PC-9 (cell line): ENCODE measurements at regions not wholly inside any gene's neighbourhood (a gene's known extent, or its start where the extent isn't known, plus 50 kb on each side); places are given as distances from the start of the nearest gene placed in this dataset.

Experiments
- BruUV-seq: library from RNA; stranded (reverse); fragments of 400-500 nt; replicated peaks from 2 replicates; lab custom pipeline; 2021; lab: Mats Ljungman, UMichigan
- CTCF ChIA-PET: fragments of 300-600 bp; sonication (Branson Sonifier 250); formaldehyde crosslinking; loops from one replicate; lab custom pipeline; 2022; ENCODE audit warnings: antibody characterized with exemption; lab: Charles Lee
- POLR2A ChIA-PET: fragments of 300-600 bp; sonication (Branson Sonifier 250); formaldehyde crosslinking; loops from one replicate; lab custom pipeline; 2022; ENCODE audit warnings: antibody characterized with exemption; ENCODE audit not compliant: unreplicated experiment; lab: Charles Lee
- DNase-seq, 2 experiments: peaks; one replicate each; pipeline versions ENCODE4 v3.0.0 to v3.0.0-alpha.2; 2015 to 2022; ENCODE audit warnings: mixed read lengths in 1 of 2
- H2AFZ ChIP-seq: fragments of 200-600 bp; sonication (generic); 2 replicates; pipeline ENCODE4 v1.8.1; 2017; ENCODE audit warnings: antibody characterized with exemption
- H3F3A ChIP-seq: fragments of 200-600 bp; sonication (generic); 2 replicates; pipeline ENCODE4 v1.8.1; 2017; ENCODE audit warnings: antibody characterized with exemption, mild to moderate bottlenecking, low read depth; ENCODE audit not compliant: insufficient read depth
- H3K27ac ChIP-seq: fragments of 200-600 bp; sonication (generic); 2 replicates; pipeline ENCODE4 v1.6.1; 2016; ENCODE audit warnings: mixed run types
- H3K27me3 ChIP-seq: fragments of 200-600 bp; sonication (generic); 2 replicates; pipeline ENCODE4 v1.6.1; 2016; ENCODE audit warnings: low read depth, mixed run types; ENCODE audit not compliant: insufficient read depth
- H3K36me3 ChIP-seq: fragments of 200-600 bp; sonication (generic); 2 replicates; pipeline ENCODE4 v1.6.1; 2016; ENCODE audit warnings: low read depth, mixed run types
- H3K4me1 ChIP-seq: fragments of 200-600 bp; sonication (generic); replicated peaks from 2 replicates; pipeline ENCODE4 v1.6.1; 2016; ENCODE audit warnings: mixed run types; ENCODE audit not compliant: insufficient read depth
- H3K4me2 ChIP-seq: fragments of 200-600 bp; sonication (generic); 2 replicates; pipeline ENCODE4 v1.6.1; 2017; ENCODE audit warnings: mixed run types
- H3K4me3 ChIP-seq: fragments of 200-600 bp; sonication (generic); 2 replicates; pipeline ENCODE4 v1.6.1; 2016; ENCODE audit warnings: mixed run types
- H3K79me2 ChIP-seq: fragments of 200-600 bp; sonication (generic); 2 replicates; pipeline ENCODE4 v1.6.1; 2017; ENCODE audit warnings: low read depth, mixed run types
- H3K9me2 ChIP-seq: fragments of 200-600 bp; sonication (generic); 2 replicates; pipeline ENCODE4 v1.8.1; 2017; ENCODE audit warnings: mild to moderate bottlenecking; ENCODE audit not compliant: insufficient read depth
- H3K9me3 ChIP-seq: fragments of 200-600 bp; sonication (generic); 2 replicates; pipeline ENCODE4 v1.8.1; 2016; ENCODE audit warnings: low read depth; ENCODE audit not compliant: insufficient read depth
- H4K20me1 ChIP-seq: fragments of 200-600 bp; sonication (generic); 2 replicates; pipeline ENCODE4 v1.8.1; 2017; ENCODE audit not compliant: insufficient read depth
- EZH2 ChIP-seq: fragments of 200-600 bp; sonication (generic); IDR thresholded peaks from 2 replicates; pipeline ENCODE4 v1.8.0; 2017; ENCODE audit warnings: antibody characterized with exemption, low read depth
- intact Hi-C: fragments of 100-400 bp; cut with micrococcal nuclease; formaldehyde crosslinking; loops from one replicate; pipeline ENCODE4 v1.10.0; 2022; ENCODE audit not compliant: unreplicated experiment
- TF ChIP-seq, protein P1 (sequence below): fragments of 200-600 bp; sonication (generic); conservative IDR thresholded peaks from 2 replicates; pipeline ENCODE4 v1.6.1; 2017; ENCODE audit warnings: mixed run types, antibody characterized with exemption, mild to moderate bottlenecking, moderate library complexity

DNA sequence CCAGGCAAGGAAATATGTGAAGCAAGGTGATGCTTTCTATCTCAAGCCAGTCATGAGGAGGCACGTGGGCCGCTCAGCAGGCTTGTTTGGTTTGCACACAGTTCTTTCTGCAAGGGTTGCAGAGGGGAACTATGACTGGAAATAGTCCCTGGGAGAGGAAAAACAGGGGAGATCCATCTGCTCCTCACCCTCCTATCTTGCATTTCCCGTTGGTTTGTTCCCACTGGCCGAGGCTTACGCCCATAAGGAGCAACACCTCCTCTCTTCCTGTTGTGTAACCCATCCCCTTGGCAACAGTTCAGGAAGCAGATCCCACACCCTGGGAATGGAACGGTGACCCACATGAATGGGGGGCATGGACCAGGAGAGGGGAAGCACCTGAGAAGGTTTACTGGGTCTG lies 72.1 kb upstream of the MAGI1 start:
- TF ChIP-seq, protein P1, sequence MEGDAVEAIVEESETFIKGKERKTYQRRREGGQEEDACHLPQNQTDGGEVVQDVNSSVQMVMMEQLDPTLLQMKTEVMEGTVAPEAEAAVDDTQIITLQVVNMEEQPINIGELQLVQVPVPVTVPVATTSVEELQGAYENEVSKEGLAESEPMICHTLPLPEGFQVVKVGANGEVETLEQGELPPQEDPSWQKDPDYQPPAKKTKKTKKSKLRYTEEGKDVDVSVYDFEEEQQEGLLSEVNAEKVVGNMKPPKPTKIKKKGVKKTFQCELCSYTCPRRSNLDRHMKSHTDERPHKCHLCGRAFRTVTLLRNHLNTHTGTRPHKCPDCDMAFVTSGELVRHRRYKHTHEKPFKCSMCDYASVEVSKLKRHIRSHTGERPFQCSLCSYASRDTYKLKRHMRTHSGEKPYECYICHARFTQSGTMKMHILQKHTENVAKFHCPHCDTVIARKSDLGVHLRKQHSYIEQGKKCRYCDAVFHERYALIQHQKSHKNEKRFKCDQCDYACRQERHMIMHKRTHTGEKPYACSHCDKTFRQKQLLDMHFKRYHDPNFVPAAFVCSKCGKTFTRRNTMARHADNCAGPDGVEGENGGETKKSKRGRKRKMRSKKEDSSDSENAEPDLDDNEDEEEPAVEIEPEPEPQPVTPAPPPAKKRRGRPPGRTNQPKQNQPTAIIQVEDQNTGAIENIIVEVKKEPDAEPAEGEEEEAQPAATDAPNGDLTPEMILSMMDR: no peak
- TF ChIP-seq EZH2: no peak
- no TSS peak for BruUV-seq

GRCh38 chr3:66107855-66108254 lies 69.1 kb upstream of the MAGI1 start:
- intact Hi-C loops: no loop called here

More for the DNA sequence above, 72.1 kb upstream of the MAGI1 start:
- no peak for DNase-seq
- Histone ChIP-seq H3K27ac (no peak overlapping the region), H3K9me3 (no peaks in the 10 kb centered on the region), H3K79me2 (no peaks in the 10 kb centered on the region), H3K4me2 (no peak overlapping the region), H3K4me3 (no peak overlapping the region), H3K9me2 (no peaks in the 10 kb centered on the region), H3K27me3 (no peaks in the 10 kb centered on the region), H3K36me3 (no peaks in the 10 kb centered on the region), H4K20me1 (no peaks in the 10 kb centered on the region), H2AFZ (no peak overlapping the region), H3K4me1 (peaks cover 8% of the 10 kb centered on the region), H3F3A (no peaks in the 10 kb centered on the region)
- intact Hi-C loops: no loop called here
- ChIA-PET POLR2A (no interaction called here), CTCF (no interaction called here)

GRCh38 chr3:66106788-66107187 lies 68.1 kb upstream of the MAGI1 start:
- Histone ChIP-seq H3K36me3 (no peaks in the 10 kb centered on the region), H3K4me3 (no peak overlapping the region), H3K9me3 (no peaks in the 10 kb centered on the region), H2AFZ (no peak overlapping the region), H3K9me2 (no peaks in the 10 kb centered on the region), H3K79me2 (no peaks in the 10 kb centered on the region), H4K20me1 (no peaks in the 10 kb centered on the region), H3K27me3 (no peaks in the 10 kb centered on the region), H3K27ac (no peak overlapping the region), H3K4me1 (no peaks in the 10 kb centered on the region), H3F3A (no peaks in the 10 kb centered on the region), H3K4me2 (no peak overlapping the region)
- ChIA-PET POLR2A (no interaction called here), CTCF (no interaction called here)
- no TSS peak for BruUV-seq
- DNase-seq: no peak
- no peak for TF ChIP-seq EZH2
- TF ChIP-seq, protein P1: no peak
- intact Hi-C loops: no loop called here

More at GRCh38 chr3:66107855-66108254, 69.1 kb upstream of the MAGI1 start:
- H3K27ac ChIP-seq: no peak overlapping the region
- no peaks in the 10 kb centered on the region for H3K9me3 ChIP-seq
- CTCF ChIA-PET: interaction anchor here (0.6 kb wide), 2 partner anchors 128 to 787 kb away, joined by 3 to 5 read pairs; no protein-coding TSS in a partner anchor
- no peaks in the 10 kb centered on the region for H3K36me3 ChIP-seq
- H3K27me3 ChIP-seq: no peaks in the 10 kb centered on the region
- no peak overlapping the region for H3K4me3 ChIP-seq
- H3K9me2 ChIP-seq: no peaks in the 10 kb centered on the region
- H3K4me1 ChIP-seq: no peaks in the 10 kb centered on the region
- no peaks in the 10 kb centered on the region for H4K20me1 ChIP-seq
- H3K4me2 ChIP-seq: no peak overlapping the region
- TF ChIP-seq, protein P1: no peak
- TF ChIP-seq EZH2: no peak
- H2AFZ ChIP-seq: no peak overlapping the region
- H3K79me2 ChIP-seq: no peaks in the 10 kb centered on the region
- no peak for DNase-seq
- POLR2A ChIA-PET: interaction anchor here (0.6 to 0.8 kb wide), 2 partner anchors 38 to 121 kb away, joined by 3 to 11 read pairs; no protein-coding TSS in a partner anchor
- no peaks in the 10 kb centered on the region for H3F3A ChIP-seq
- no TSS peak for BruUV-seq
